Loucy (cell line): ENCODE measurements at regions not wholly inside any gene's neighbourhood (a gene's known extent, or its start where the extent isn't known, plus 50 kb on each side); places are given as distances from the start of the nearest gene placed in this dataset.

Experiments used
- CTCF ChIP-seq: fragments of 200-600 bp; sonication (generic); conservative IDR thresholded peaks from 2 replicates; pipeline ENCODE4 v1.5.1; 2014; ENCODE audit warnings: mild to moderate bottlenecking, antibody characterized with exemption, low read length
- EZH2phosphoT487 ChIP-seq: fragments of 200-600 bp; IDR thresholded peaks from 2 replicates; pipeline ENCODE4 v1.6.1; 2018; ENCODE audit warnings: antibody characterized with exemption, mild to moderate bottlenecking, moderate library complexity, borderline replicate concordance

- no peak for TF ChIP-seq CTCF
- TF ChIP-seq EZH2phosphoT487, result no peak
These were observed 458.6 kb upstream of the JARID2 start for GRCh38 chr6:14787250-14787649.
